Suprapubic skin (tissue), 4 donors: ENCODE measurements at regions not wholly inside any gene's neighbourhood (a gene's known extent, or its start where the extent isn't known, plus 50 kb on each side); places are given as distances from the start of the nearest gene placed in this dataset.

Experiments
- DNase-seq, 2 donors: peaks; one replicate each; pipeline ENCODE4 v3.0.0-alpha.2; 2019; ENCODE audit warnings: low spot score in 2 of 2
- H3K27ac ChIP-seq: fragments of 200-600 bp; sonication (generic); one replicate; pipeline ENCODE4 v1.5.1; 2019
- H3K27me3 ChIP-seq: fragments of 200-600 bp; sonication (generic); one replicate; pipeline ENCODE4 v1.5.1; 2019
- H3K36me3 ChIP-seq: fragments of 200-600 bp; sonication (generic); one replicate; pipeline ENCODE4 v1.5.1; 2019
- H3K4me1 ChIP-seq: fragments of 200-600 bp; sonication (generic); one replicate; pipeline ENCODE4 v1.5.1; 2019
- H3K4me3 ChIP-seq: fragments of 200-600 bp; sonication (generic); one replicate; pipeline ENCODE4 v1.5.1; 2019; ENCODE audit warnings: mild to moderate bottlenecking
- H3K9me3 ChIP-seq: fragments of 200-600 bp; sonication (generic); one replicate; pipeline ENCODE4 v1.5.1; 2019
- EP300 ChIP-seq: sonication (generic); formaldehyde crosslinking; IDR thresholded peaks from one replicate; pipeline ENCODE4 v1.6.1; 2017; ENCODE audit warnings: antibody characterized with exemption
- POLR2A ChIP-seq, 2 donors: fragments of 450-650 bp; IDR thresholded peaks; one replicate each; pipeline ENCODE4 v1.6.1; 2017; ENCODE audit warnings: antibody characterized with exemption in 2 of 2, mild to moderate bottlenecking in 2 of 2, moderate library complexity in 2 of 2
- POLR2AphosphoS5 ChIP-seq, 3 donors: sonication (generic); formaldehyde crosslinking; IDR thresholded peaks; one replicate each; pipeline ENCODE4 v1.6.1; 2017; ENCODE audit warnings: antibody characterized with exemption in 3 of 3
- WGBS: methylation state at CpG from one replicate; pipeline ENCODE4 v1.1.5; 2018; 5-methylcytosine and 5-hydroxymethylcytosine counted together
- TF ChIP-seq, protein P1 (sequence below), 2 donors: fragments of 200-600 bp in 1 of 2; fragments of 450-650 bp in 1 of 2; sonication (generic) in 1 of 2; IDR thresholded peaks; one replicate each; pipeline ENCODE4 v1.5.1; 2016 to 2019; ENCODE audit warnings: antibody characterized with exemption in 2 of 2, mild to moderate bottlenecking in 1 of 2, moderate library complexity in 1 of 2

DNA sequence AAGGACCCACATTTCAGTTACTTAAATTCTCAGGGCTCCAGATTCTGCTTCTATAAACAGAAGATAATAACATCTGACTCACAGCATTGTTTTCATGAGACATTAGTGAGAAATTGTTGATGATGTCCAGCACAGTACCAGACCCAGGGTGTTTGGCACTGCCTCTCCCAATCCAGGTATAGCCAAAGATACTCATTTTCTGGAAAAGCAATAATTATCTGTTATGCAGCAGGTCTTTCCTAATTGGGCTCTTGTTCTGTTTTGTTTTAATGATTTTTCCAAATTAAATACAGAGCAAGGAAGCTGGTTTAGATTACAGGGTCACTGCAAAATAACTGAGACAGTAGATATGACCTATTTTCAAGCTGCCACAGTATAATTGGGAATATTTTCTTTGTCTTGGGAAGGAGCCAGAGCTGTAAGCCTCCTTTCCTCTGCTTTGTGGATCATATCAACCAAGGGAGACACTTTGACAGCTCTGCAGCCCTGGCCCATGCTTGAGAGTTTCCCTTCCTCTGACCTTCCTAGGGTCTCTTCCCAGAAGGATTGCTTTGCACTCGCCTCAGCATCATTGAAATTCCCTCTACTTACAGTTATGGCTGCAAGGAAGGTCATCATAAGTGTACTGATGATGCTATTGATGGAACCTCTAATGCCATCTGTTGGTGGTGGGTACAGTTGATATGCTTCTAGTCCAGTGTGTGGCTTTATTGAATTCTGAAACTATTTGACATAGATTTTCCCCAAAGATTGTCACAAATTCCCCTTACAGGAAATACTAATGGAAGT is 522.4 kb upstream of the ADAMTS9 start:
- no peak for DNase-seq
- Histone ChIP-seq H3K4me3 (no peak overlapping the region), H3K36me3 (no peaks in the 10 kb centered on the region), H3K4me1 (no peaks in the 10 kb centered on the region), H3K27me3 (no peaks in the 10 kb centered on the region), H3K27ac (no peak overlapping the region), H3K9me3 (no peaks in the 10 kb centered on the region)
- TF ChIP-seq, protein P1, sequence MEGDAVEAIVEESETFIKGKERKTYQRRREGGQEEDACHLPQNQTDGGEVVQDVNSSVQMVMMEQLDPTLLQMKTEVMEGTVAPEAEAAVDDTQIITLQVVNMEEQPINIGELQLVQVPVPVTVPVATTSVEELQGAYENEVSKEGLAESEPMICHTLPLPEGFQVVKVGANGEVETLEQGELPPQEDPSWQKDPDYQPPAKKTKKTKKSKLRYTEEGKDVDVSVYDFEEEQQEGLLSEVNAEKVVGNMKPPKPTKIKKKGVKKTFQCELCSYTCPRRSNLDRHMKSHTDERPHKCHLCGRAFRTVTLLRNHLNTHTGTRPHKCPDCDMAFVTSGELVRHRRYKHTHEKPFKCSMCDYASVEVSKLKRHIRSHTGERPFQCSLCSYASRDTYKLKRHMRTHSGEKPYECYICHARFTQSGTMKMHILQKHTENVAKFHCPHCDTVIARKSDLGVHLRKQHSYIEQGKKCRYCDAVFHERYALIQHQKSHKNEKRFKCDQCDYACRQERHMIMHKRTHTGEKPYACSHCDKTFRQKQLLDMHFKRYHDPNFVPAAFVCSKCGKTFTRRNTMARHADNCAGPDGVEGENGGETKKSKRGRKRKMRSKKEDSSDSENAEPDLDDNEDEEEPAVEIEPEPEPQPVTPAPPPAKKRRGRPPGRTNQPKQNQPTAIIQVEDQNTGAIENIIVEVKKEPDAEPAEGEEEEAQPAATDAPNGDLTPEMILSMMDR (IDR thresholded peaks at IDR 0.05) = no peak
- no peak for TF ChIP-seq POLR2AphosphoS5 (IDR thresholded peaks at IDR 0.05)
- TF ChIP-seq EP300 = no peak
- TF ChIP-seq POLR2A (IDR thresholded peaks at IDR 0.05) = no peak
- WGBS = 57% methylated on average over 1 of the region's 1 CpG

- Histone ChIP-seq H3K27me3 (no peaks in the 10 kb centered on the region), H3K4me3 (no peak overlapping the region), H3K9me3 (no peaks in the 10 kb centered on the region), H3K27ac (no peak overlapping the region), H3K36me3 (no peaks in the 10 kb centered on the region), H3K4me1 (no peaks in the 10 kb centered on the region)
- TF ChIP-seq, protein P1 (IDR thresholded peaks at IDR 0.05) = no peak
- TF ChIP-seq POLR2A (IDR thresholded peaks at IDR 0.05) = no peak
- no peak for TF ChIP-seq POLR2AphosphoS5 (IDR thresholded peaks at IDR 0.05)
- TF ChIP-seq EP300 = no peak
- DNase-seq = no peak
- whole genome bisulfite sequencing = 87% methylated on average over 2 of the region's 2 CpGs
Measured at GRCh38 chr3:65202395-65202794, 514.6 kb upstream of the ADAMTS9 start.

GRCh38 chr3:65201926-65202325 is 514.1 kb upstream of the ADAMTS9 start:
- WGBS = 48% methylated on average over 2 of the region's 2 CpGs
- Histone ChIP-seq H3K27ac (no peak overlapping the region), H3K4me3 (no peak overlapping the region), H3K27me3 (no peaks in the 10 kb centered on the region), H3K36me3 (no peaks in the 10 kb centered on the region), H3K4me1 (no peaks in the 10 kb centered on the region), H3K9me3 (no peaks in the 10 kb centered on the region)
- TF ChIP-seq, protein P1 (IDR thresholded peaks at IDR 0.05) = no peak
- no peak for TF ChIP-seq POLR2AphosphoS5 (IDR thresholded peaks at IDR 0.05)
- no peak for TF ChIP-seq EP300
- TF ChIP-seq POLR2A (IDR thresholded peaks at IDR 0.05) = no peak
- no peak for DNase-seq

GRCh38 chr3:65200310-65200970 is 512.6 kb upstream of the ADAMTS9 start:
- Histone ChIP-seq H3K27me3 (no peaks in the 10 kb centered on the region), H3K4me1 (no peaks in the 10 kb centered on the region), H3K4me3 (no peak overlapping the region), H3K9me3 (no peaks in the 10 kb centered on the region), H3K27ac (no peak overlapping the region), H3K36me3 (no peaks in the 10 kb centered on the region)
- DNase-seq = no peak
- TF ChIP-seq, protein P1 (IDR thresholded peaks at IDR 0.05) = no peak
- TF ChIP-seq POLR2AphosphoS5 (IDR thresholded peaks at IDR 0.05) = no peak
- no peak for TF ChIP-seq EP300
- TF ChIP-seq POLR2A (IDR thresholded peaks at IDR 0.05) = no peak
- 66% methylated on average over 4 of the region's 5 CpGs for WGBS

GRCh38 chr3:65196663-65197062 is 508.9 kb upstream of the ADAMTS9 start:
- Histone ChIP-seq H3K27ac (no peak overlapping the region), H3K9me3 (no peaks in the 10 kb centered on the region), H3K4me3 (no peak overlapping the region), H3K27me3 (no peaks in the 10 kb centered on the region), H3K36me3 (no peaks in the 10 kb centered on the region), H3K4me1 (no peaks in the 10 kb centered on the region)
- whole genome bisulfite sequencing = 37% methylated on average over 3 of the region's 3 CpGs
- no peak for DNase-seq
- TF ChIP-seq EP300 = no peak
- no peak for TF ChIP-seq POLR2AphosphoS5 (IDR thresholded peaks at IDR 0.05)
- TF ChIP-seq, protein P1 (IDR thresholded peaks at IDR 0.05) = no peak
- TF ChIP-seq POLR2A (IDR thresholded peaks at IDR 0.05) = no peak
